GM12892 (cell line): ENCODE measurements at regions not wholly inside any gene's neighbourhood (a gene's known extent, or its start where the extent isn't known, plus 50 kb on each side); places are given as distances from the start of the nearest gene placed in this dataset.

Experiments
- POLR2A ChIP-seq: IDR thresholded peaks from 2 replicates; pipeline ENCODE4 v1.6.1; 2011; ENCODE audit warnings: low read depth, low read length, control low read depth
- POLR2AphosphoS5 ChIP-seq: IDR thresholded peaks from 2 replicates; pipeline ENCODE4 v1.6.1; 2011; ENCODE audit warnings: low read depth, low read length, control low read depth
- TAF1 ChIP-seq: IDR thresholded peaks from 2 replicates; pipeline ENCODE4 v1.6.1; 2011; ENCODE audit warnings: low read depth, mild to moderate bottlenecking, control low read depth, low read length, borderline replicate concordance

GRCh38 chr4:138595171-138595570 lies 353.0 kb upstream of the SLC7A11 start:
- TF ChIP-seq TAF1, result no peak
- no peak for TF ChIP-seq POLR2A
- no peak for TF ChIP-seq POLR2AphosphoS5
